ENCODE measurements at regions not wholly inside any gene's neighbourhood (a gene's known extent, or its start where the extent isn't known, plus 50 kb on each side); places are given as distances from the start of the nearest gene placed in this dataset.

GRCh38 chr2:220876080-220876824, 695.9 kb downstream of the EPHA4 start:
- H3K4me1 ChIP-seq (ENCODE audit: insufficient read depth, low read length), result no peaks in the 10 kb centered on the region
- intact Hi-C loops (cut with micrococcal nuclease; ENCODE audit: unreplicated experiment) (no loop called here), in situ Hi-C loops (cut with HindIII; ENCODE audit: extremely low pct_ligation_motif_present, low pct_unique_long_range_greater_than_20kb) (no loop called here)
- no peaks in the 10 kb centered on the region for H4K20me1 ChIP-seq (ENCODE audit: insufficient read depth, low read length)
- H3K79me2 ChIP-seq (ENCODE audit: insufficient read depth, low read length), result no peaks in the 10 kb centered on the region
- ChIA-PET CTCF (ENCODE audit: low intra/inter-chr PET ratio, low total read pairs) (no interaction called here), POLR2A (no interaction called here)
- no peak overlapping the region for H3K4me3 ChIP-seq (replicated peaks in 1 of 3; ENCODE audit: insufficient read depth in 1 of 3, low read depth in 2 of 3, low read length in 3 of 3)
- TF ChIP-seq ZC3H4 (CRISPR knock-in tag; IDR thresholded peaks at IDR 0.05; ENCODE audit: borderline replicate concordance) (no peak), ATF3 (CRISPR knock-in tag; IDR thresholded peaks at IDR 0.05) (no peak), FOXO4 (CRISPR knock-in tag; conservative IDR thresholded peaks at IDR 0.05) (no peak), MYNN (CRISPR knock-in tag; IDR thresholded peaks at IDR 0.05; ENCODE audit: low read depth) (no peak), SIN3B (IDR thresholded peaks at IDR 0.05; ENCODE audit: low read length) (no peak), BORCS8-MEF2B (CRISPR knock-in tag; IDR thresholded peaks at IDR 0.05) (no peak), ZMYM2 (CRISPR knock-in tag; IDR thresholded peaks at IDR 0.05) (no peak), ZFP37 (CRISPR knock-in tag; IDR thresholded peaks at IDR 0.05; ENCODE audit: borderline replicate concordance) (no peak), ONECUT2 (CRISPR knock-in tag; IDR thresholded peaks at IDR 0.05) (no peak), SOX6 (IDR thresholded peaks at IDR 0.05) (no peak), SOX6 (CRISPR knock-in tag; IDR thresholded peaks at IDR 0.05) (no peak), KAT2B (IDR thresholded peaks at IDR 0.05; ENCODE audit: borderline replicate concordance, low read depth, low read length) (no peak)
- TF ChIP-seq, protein P1, sequence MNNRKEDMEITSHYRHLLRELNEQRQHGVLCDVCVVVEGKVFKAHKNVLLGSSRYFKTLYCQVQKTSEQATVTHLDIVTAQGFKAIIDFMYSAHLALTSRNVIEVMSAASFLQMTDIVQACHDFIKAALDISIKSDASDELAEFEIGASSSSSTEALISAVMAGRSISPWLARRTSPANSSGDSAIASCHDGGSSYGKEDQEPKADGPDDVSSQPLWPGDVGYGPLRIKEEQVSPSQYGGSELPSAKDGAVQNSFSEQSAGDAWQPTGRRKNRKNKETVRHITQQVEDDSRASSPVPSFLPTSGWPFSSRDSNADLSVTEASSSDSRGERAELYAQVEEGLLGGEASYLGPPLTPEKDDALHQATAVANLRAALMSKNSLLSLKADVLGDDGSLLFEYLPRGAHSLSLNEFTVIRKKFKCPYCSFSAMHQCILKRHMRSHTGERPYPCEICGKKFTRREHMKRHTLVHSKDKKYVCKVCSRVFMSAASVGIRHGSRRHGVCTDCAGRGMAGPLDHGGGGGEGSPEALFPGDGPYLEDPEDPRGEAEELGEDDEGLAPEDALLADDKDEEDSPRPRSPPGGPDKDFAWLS (CRISPR knock-in tag; IDR thresholded peaks at IDR 0.05; ENCODE audit: borderline replicate concordance), result no peak
- DNase-seq (ENCODE audit: low spot score) (no peak), ATAC-seq (no peak), FAIRE-seq (no peak)
- no peak overlapping the region for H3K27ac ChIP-seq (ENCODE audit: extremely low read length, insufficient read depth, low read length)
- H3K9ac ChIP-seq (ENCODE audit: insufficient read depth, low read depth, low read length), result no peak overlapping the region
- H3K36me3 ChIP-seq (replicated peaks in 1 of 2; ENCODE audit: control insufficient read depth in 1 of 2, insufficient read depth in 2 of 2, low read length in 2 of 2), result no peaks in the 10 kb centered on the region
- 4% methylated on average over 3 of the region's 3 CpGs for WGBS (ENCODE audit: low lambda C conversion rate)
- H2AFZ ChIP-seq (ENCODE audit: low read length), result no peak overlapping the region
- no TSS peak for BruUV-seq (replicated peaks)
- H3K4me2 ChIP-seq (ENCODE audit: low read depth, low read length), result no peak overlapping the region
- H3K27me3 ChIP-seq (ENCODE audit: control insufficient read depth in 1 of 2, insufficient read depth in 2 of 2, low read length in 2 of 2), result no peaks in the 10 kb centered on the region
- H3K9me3 ChIP-seq (ENCODE audit: low read length), result peaks cover 61% of the 10 kb centered on the region
